LNCaP clone FGC (cell line): ENCODE measurements at regions not wholly inside any gene's neighbourhood (a gene's known extent, or its start where the extent isn't known, plus 50 kb on each side); places are given as distances from the start of the nearest gene placed in this dataset.

Experiments
- DNase-seq: peaks from one replicate; pipeline ENCODE4 v3.0.0-alpha.2; 2011; ENCODE audit warnings: low read depth
- H3K4me3 ChIP-seq: 2 replicates; pipeline ENCODE4 v1.5.1; 2011; ENCODE audit warnings: mild to moderate bottlenecking, low read depth, low read length, control low read depth
- TF ChIP-seq, protein P1 (sequence below): IDR thresholded peaks from 2 replicates; pipeline ENCODE4 v1.5.1; 2012; ENCODE audit warnings: mild to moderate bottlenecking; ENCODE audit not compliant: control insufficient read depth, insufficient read depth; ENCODE audit errors: extremely low read depth

DNA sequence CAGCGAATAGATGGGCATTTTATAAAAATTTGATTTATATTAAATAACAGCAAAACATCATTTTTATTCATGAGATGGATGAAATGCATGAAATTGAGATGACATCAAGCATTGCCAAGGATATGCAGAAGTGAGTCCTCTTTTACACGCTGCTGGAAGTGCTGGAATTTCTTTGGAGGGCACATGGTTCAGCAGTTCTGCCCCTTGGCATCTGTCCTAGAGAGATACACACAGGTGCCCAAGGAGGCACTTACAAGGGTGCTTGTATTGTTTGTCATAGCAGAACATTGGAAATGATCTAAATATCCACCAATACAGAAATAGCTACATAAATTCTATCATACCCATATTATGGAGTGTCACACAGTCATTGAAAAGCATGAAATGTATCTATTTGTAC lies 441.1 kb upstream of the TMPO start:
- no peak for DNase-seq

DNA sequence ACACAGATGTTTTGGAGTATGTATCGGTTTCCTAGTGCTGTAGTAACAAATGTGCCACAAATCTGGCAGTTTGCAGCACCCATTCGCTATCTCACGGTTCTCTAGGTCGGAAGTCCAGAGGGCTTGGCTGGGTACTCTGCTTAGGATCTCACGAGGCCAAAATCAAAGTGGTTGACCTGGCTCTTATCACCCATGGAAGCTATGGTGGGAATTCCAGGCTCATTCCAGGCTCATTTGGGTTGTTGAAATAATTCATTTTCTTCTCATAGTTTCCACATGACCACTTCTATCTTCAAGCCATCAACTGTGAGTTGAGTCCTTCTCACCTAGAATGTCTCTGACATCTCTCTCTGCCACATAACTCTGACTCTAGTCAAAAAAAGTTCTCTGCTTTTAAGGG lies 431.0 kb upstream of the TMPO start:
- no peak for DNase-seq
- TF ChIP-seq, protein P1, sequence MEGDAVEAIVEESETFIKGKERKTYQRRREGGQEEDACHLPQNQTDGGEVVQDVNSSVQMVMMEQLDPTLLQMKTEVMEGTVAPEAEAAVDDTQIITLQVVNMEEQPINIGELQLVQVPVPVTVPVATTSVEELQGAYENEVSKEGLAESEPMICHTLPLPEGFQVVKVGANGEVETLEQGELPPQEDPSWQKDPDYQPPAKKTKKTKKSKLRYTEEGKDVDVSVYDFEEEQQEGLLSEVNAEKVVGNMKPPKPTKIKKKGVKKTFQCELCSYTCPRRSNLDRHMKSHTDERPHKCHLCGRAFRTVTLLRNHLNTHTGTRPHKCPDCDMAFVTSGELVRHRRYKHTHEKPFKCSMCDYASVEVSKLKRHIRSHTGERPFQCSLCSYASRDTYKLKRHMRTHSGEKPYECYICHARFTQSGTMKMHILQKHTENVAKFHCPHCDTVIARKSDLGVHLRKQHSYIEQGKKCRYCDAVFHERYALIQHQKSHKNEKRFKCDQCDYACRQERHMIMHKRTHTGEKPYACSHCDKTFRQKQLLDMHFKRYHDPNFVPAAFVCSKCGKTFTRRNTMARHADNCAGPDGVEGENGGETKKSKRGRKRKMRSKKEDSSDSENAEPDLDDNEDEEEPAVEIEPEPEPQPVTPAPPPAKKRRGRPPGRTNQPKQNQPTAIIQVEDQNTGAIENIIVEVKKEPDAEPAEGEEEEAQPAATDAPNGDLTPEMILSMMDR, result no peak

More for the DNA sequence above, 441.1 kb upstream of the TMPO start:
- no peak overlapping the region for H3K4me3 ChIP-seq
- TF ChIP-seq, protein P1, result no peak

DNA sequence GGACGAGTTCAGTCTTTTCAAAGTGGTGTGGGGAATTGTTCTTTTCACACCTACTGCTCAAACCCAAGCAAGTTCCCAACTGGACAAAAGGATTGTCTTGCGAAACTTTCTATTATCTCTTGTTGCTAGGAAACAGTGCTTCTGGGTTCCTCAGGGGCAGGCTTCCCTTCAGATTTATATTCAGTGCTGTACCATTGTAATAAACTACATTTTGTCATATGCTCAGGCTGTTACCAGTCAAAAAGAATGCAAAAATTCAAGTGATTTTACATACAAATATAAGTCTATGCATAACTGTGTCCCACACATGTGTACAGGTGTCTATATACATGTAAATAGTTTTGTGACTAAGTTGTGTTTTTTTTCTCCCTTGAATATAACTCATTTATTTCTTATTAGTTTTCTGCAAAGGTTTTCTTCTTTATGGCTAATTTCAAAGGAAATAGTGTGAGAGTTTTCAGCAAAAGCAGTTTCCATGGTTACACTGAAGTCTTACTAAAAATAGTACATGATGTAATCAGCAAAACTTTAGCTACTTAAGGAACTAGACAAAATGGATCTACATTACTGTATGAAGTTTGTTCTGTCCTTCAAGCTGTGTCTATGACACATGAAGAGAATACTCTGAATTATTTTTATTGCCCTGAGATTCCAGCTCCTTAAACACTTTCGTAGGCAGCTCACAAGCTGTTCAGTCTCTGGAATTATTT lies 430.2 kb upstream of the TMPO start:
- H3K4me3 ChIP-seq, result no peak overlapping the region
- DNase-seq, result no peak
- TF ChIP-seq, protein P1, result no peak

More for the DNA sequence above, 431.0 kb upstream of the TMPO start:
- H3K4me3 ChIP-seq, result no peak overlapping the region

DNA sequence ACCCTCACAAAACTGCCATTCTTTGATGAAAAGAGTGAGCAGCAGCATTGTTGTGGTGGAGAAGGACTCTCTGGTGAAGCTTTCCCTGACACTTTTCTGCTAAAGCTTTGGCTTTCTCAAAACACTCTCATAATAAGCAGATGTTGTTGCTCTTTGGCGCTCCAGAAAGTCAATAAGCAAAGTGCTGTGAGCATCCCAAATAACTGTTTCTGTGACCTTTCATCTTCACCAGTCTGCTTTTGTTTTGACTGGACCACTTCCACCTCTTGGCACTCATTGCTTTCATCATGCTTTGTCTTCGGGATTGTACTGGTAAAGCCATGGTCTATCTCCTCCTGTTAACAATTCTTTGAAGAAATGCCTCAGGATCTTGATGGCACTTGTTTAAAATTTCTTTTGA lies 424.7 kb upstream of the TMPO start:
- TF ChIP-seq, protein P1, result no peak
- no peak overlapping the region for H3K4me3 ChIP-seq
- DNase-seq, result no peak

DNA sequence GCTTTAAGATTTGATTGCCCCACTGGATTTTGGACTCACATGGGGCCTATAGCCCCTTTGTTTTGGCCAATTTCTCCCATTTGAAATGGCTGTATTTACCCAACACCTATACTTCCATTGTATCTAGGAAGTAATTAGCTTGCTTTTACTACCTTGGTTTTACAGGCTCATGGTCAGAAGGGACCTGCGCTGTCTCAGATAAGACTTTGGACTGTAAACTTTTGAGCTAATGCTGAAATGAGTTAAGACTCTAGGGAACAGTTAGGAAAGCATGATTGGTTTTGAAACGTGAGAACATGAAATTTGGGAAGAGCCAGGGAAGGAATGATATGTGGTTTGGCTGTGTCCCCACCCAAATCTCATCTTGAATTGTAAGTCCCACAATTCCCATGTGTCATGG lies 419.0 kb upstream of the TMPO start:
- DNase-seq, result no peak
- TF ChIP-seq, protein P1, result no peak
- no peak overlapping the region for H3K4me3 ChIP-seq

DNA sequence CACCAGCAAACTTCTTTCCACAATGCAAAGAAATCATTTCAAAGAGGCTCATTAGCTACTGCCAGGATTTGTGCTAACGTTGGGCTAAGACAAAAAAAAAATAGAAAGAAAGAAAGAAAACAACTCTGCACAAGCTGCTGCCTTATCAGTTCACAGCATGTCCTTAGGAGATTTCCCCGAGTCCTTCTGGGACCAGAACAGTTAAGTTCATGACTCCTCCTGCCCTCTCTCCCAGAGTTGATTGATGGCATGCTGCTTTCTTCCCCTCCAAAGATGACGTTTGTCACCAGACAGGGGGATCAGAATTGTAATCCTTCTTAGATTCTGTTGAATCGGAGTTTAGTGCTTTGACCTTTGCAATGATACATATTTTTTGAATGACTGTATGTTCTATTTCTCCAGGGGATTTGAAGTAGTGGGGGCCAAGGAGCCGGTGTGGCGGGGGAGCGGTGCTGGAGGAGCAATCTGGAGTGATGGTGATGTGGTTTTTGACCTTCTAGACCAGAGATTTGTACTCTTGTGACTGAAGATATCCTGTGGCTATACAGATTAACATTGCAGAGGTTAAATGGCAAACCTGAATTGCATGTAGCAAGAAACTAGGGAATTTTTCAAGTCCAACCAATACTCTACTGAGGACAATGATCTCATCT lies 409.2 kb upstream of the TMPO start:
- DNase-seq, result no peak
- no peak overlapping the region for H3K4me3 ChIP-seq
- TF ChIP-seq, protein P1, result no peak
